ENCODE measurements at regions not wholly inside any gene's neighbourhood (a gene's known extent, or its start where the extent isn't known, plus 50 kb on each side); places are given as distances from the start of the nearest gene placed in this dataset.
A peak's percentile ranks its signal among the peaks of the same experiment; 100 is the strongest.

DNA sequence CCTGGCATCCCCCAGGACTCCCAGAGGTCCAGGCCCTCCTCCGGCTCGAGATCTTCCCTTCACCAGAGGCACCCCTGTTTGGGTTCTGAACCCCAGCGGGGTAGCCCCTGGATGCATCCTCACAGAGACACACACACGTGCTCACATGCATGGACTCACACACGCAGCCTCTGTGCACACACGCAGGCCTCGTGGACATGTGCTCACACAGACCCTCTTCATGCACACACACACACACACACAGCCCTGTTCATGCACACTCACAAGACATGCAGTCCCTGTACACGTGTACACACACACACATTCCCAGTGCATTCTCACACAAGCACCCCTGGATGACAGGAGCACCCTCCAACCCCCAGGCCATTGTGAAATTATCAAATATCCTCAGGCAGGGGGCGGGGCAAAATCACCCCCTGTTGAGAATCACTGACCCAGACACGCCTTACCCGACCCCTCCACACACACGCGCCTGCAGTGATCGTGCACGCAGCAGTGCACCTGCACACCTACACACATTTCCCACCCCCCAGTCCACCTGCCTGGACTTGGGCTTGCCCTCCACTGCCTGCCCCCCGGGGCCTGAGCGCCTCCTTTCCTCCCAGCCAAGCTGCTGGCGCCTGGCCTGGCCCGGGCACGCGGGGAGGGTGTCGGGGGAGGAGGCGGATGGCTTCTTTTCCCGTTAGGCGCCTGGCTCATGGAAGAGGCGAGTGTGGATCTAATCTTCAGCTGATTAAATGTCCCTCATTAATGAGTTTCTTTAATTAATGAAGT lies 62.6 kb downstream of the ENGASE start:
- H3K4me2 ChIP-seq (ENCODE audit: control insufficient read depth, extremely low read depth, insufficient read depth, low read depth, low read length) = no peak overlapping the region
- no peaks in the 10 kb centered on the region for H3K9me3 ChIP-seq (ENCODE audit: control insufficient read depth, low read depth, low read length)
- no peaks in the 10 kb centered on the region for H4K20me1 ChIP-seq (ENCODE audit: control insufficient read depth, extremely low read depth, insufficient read depth, low read length)
- H3K4me1 ChIP-seq (ENCODE audit: control insufficient read depth, extremely low read depth, insufficient read depth, low read length) = no peaks in the 10 kb centered on the region
- no peak overlapping the region for H3K4me3 ChIP-seq (ENCODE audit: control insufficient read depth in 2 of 3, extremely low read depth in 1 of 3, insufficient read depth in 2 of 3, low read depth in 1 of 3, low read length in 3 of 3)
- TF ChIP-seq, protein P1, sequence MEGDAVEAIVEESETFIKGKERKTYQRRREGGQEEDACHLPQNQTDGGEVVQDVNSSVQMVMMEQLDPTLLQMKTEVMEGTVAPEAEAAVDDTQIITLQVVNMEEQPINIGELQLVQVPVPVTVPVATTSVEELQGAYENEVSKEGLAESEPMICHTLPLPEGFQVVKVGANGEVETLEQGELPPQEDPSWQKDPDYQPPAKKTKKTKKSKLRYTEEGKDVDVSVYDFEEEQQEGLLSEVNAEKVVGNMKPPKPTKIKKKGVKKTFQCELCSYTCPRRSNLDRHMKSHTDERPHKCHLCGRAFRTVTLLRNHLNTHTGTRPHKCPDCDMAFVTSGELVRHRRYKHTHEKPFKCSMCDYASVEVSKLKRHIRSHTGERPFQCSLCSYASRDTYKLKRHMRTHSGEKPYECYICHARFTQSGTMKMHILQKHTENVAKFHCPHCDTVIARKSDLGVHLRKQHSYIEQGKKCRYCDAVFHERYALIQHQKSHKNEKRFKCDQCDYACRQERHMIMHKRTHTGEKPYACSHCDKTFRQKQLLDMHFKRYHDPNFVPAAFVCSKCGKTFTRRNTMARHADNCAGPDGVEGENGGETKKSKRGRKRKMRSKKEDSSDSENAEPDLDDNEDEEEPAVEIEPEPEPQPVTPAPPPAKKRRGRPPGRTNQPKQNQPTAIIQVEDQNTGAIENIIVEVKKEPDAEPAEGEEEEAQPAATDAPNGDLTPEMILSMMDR (optimal IDR thresholded peaks at IDR 0.05 in 1 of 3, IDR thresholded peaks at IDR 0.05 in 1 of 3, conservative IDR thresholded peaks at IDR 0.05 in 1 of 3; ENCODE audit: extremely low read depth in 1 of 3, insufficient read depth in 2 of 3, low read length in 3 of 3) = no peak
- TF ChIP-seq EZH2 (IDR thresholded peaks at IDR 0.05; ENCODE audit: low read length) = peak; percentile 59
- FAIRE-seq = no peak
- no peak overlapping the region for H3K27ac ChIP-seq (ENCODE audit: control insufficient read depth, insufficient read depth, low read length)
- H3K27me3 ChIP-seq (ENCODE audit: control insufficient read depth, extremely low read depth, insufficient read depth, low read length) = peaks cover 89% of the 10 kb centered on the region
- no peak overlapping the region for H3K9ac ChIP-seq (ENCODE audit: control insufficient read depth, extremely low read depth, insufficient read depth, low read length)
- no peak overlapping the region for H2AFZ ChIP-seq (ENCODE audit: control insufficient read depth, low read length)
- no peaks in the 10 kb centered on the region for H3K79me2 ChIP-seq (ENCODE audit: control insufficient read depth, insufficient read depth, low read length)
- dilution Hi-C loops (cut with MboI; ENCODE audit: extremely low pct_ligation_motif_present, low sequenced_read_pairs) = no loop called here
- no peaks in the 10 kb centered on the region for H3K36me3 ChIP-seq (ENCODE audit: control insufficient read depth in 2 of 2, extremely low read depth in 1 of 2, insufficient read depth in 2 of 2, low read length in 2 of 2)
- no peaks in the 10 kb centered on the region for H3K9me1 ChIP-seq (ENCODE audit: control insufficient read depth, extremely low read depth, insufficient read depth, low read length)
- no peak for DNase-seq (ENCODE audit: low read depth, low spot score)

- no peak overlapping the region for H2AFZ ChIP-seq (ENCODE audit: control insufficient read depth, low read length)
- no peaks in the 10 kb centered on the region for H3K36me3 ChIP-seq (ENCODE audit: control insufficient read depth in 2 of 2, extremely low read depth in 1 of 2, insufficient read depth in 2 of 2, low read length in 2 of 2)
- H3K79me2 ChIP-seq (ENCODE audit: control insufficient read depth, insufficient read depth, low read length) = no peaks in the 10 kb centered on the region
- no peaks in the 10 kb centered on the region for H3K4me1 ChIP-seq (ENCODE audit: control insufficient read depth, extremely low read depth, insufficient read depth, low read length)
- dilution Hi-C loops (cut with MboI; ENCODE audit: extremely low pct_ligation_motif_present, low sequenced_read_pairs) = no loop called here
- no peak for DNase-seq (ENCODE audit: low read depth, low spot score)
- no peaks in the 10 kb centered on the region for H4K20me1 ChIP-seq (ENCODE audit: control insufficient read depth, extremely low read depth, insufficient read depth, low read length)
- H3K27ac ChIP-seq (ENCODE audit: control insufficient read depth, insufficient read depth, low read length) = no peak overlapping the region
- no peak overlapping the region for H3K4me3 ChIP-seq (ENCODE audit: control insufficient read depth in 2 of 3, extremely low read depth in 1 of 3, insufficient read depth in 2 of 3, low read depth in 1 of 3, low read length in 3 of 3)
- H3K27me3 ChIP-seq (ENCODE audit: control insufficient read depth, extremely low read depth, insufficient read depth, low read length) = peaks cover 87% of the 10 kb centered on the region
- no peaks in the 10 kb centered on the region for H3K9me3 ChIP-seq (ENCODE audit: control insufficient read depth, low read depth, low read length)
- no peaks in the 10 kb centered on the region for H3K9me1 ChIP-seq (ENCODE audit: control insufficient read depth, extremely low read depth, insufficient read depth, low read length)
- no peak for TF ChIP-seq EZH2 (IDR thresholded peaks at IDR 0.05; ENCODE audit: low read length)
- TF ChIP-seq, protein P1 (optimal IDR thresholded peaks at IDR 0.05 in 1 of 3, IDR thresholded peaks at IDR 0.05 in 1 of 3, conservative IDR thresholded peaks at IDR 0.05 in 1 of 3; ENCODE audit: extremely low read depth in 1 of 3, insufficient read depth in 2 of 3, low read length in 3 of 3) = no peak
- no peak overlapping the region for H3K9ac ChIP-seq (ENCODE audit: control insufficient read depth, extremely low read depth, insufficient read depth, low read length)
- no peak for FAIRE-seq
- H3K4me2 ChIP-seq (ENCODE audit: control insufficient read depth, extremely low read depth, insufficient read depth, low read depth, low read length) = no peak overlapping the region
Observed at GRCh38 chr17:79136596-79136995, 62.0 kb downstream of the ENGASE start.

Data from keratinocyte (primary cell).